GM11168 (cell line): ENCODE measurements at regions not wholly inside any gene's neighbourhood (a gene's known extent, or its start where the extent isn't known, plus 50 kb on each side); places are given as distances from the start of the nearest gene placed in this dataset.

Source experiments
- in situ Hi-C: fragments of 300-500 bp; cut with MboI; formaldehyde crosslinking; loops from one replicate; pipeline ENCODE4 v1.12.0; 2022; ENCODE audit warnings: low sequenced_read_pairs; ENCODE audit not compliant: unreplicated experiment

DNA sequence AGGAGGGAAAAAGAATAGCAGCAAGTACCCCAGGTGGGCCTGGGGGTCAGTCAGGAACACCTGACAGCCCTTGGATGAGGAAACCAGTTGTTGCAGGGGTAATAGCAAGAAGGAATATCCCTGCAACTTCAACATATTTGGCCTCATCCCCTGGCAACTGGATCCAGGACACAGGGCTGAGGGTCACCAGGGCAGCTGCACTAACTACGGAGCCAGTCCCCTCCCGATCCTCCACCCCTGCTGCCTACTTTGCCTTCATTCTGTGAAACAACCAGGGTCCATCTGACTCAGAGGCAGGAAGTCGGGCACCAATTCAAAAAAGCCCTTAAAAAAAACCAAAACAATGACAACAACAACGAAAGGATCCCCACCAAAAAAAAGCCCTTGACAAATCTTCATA is 52.9 kb downstream of the FRMPD3 start:
- in situ Hi-C loops = no loop called here

DNA sequence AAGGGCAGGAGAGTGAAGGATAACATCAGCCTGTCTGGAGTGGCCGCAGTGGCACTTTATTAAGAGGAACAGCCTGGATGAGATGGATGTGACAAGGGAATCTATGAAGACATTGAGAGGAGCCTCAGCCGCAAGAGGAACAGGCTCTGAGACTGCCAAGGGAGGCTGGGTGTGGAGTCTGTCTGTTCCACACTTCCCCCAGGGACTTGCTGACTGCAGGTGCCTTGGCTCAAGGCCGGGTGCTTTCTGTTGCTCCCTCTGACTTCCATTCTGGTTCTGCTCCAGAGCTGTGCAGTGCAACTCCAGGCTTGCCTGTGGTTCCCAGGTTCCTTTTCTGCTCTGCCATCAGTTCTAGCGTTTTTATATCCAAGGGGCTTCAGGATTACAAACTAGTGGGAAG is 54.6 kb downstream of the FRMPD3 start:
- in situ Hi-C loops = no loop called here

DNA sequence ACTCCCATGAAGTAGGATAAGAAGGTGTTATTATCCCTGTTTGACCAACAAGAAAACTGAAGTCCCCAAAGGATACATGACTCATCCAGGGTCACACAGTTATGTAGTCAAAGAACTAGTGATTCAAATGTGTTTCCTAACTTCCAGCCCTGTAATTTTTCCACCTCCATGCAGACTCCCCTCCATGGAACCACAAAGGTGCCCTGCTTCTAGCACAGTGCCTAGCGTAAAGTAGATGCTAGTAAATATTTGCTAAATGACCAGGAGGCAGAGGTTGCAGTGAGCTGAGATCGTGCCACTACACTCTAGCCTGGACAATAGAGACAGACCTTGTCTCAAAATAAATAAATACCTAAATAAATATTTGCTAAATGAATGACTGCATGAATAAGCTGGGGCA is 55.8 kb downstream of the FRMPD3 start:
- in situ Hi-C loops = no loop called here

DNA sequence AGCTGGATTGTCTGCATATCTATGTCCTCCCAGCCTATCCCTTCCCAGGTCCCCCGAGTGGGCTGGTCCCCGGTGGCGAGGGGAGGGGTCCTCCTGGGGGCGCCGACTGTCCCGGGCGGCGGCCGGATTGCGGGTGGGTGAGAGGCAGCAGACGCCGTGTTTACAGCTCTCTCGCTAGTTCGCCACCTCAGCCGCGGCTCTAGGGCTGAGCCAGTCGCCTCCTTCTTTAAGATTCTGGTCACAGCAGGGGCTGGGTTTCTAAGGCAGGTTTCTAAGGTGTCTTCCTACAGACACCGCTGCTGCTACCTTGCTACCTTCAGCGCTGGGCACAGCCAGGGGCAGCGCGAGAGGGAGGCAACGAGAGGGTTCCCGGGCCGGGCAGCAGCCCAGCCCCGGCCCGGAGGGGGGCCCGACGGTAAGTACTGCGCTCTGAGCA is 57.2 kb downstream of the FRMPD3 start:
- in situ Hi-C loops = no loop called here

DNA sequence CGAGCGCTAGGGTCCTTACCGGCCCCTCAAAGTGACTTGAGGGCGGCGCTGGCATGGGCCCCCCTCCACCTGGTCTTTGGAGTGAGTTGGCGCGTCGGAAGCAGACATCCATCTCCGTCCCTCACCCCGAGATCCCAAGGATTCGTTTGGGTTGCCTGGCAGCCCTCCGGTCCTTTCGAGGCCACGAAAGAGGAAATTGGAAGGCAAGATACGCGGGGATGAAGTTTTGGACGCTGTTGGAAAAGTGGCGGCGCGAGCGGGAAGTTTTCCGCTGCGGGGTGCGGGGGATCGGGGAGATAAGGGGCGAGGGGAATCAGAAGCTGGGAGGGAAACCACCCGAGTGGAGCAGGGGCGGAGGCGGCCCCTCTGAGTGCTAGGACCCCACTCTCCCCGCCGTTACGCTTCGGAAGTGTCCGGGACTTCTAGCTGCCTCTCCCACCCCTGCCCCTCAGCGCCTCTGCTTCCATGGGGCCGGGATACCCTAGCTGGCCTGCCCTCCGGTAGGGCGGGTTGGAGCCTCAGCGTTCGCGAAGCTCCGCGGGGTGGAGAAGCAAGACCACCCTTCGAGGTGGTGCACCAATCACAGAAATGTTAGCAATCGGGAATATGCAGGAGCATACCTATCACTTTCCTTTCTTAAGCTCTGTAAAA is 57.8 kb downstream of the FRMPD3 start:
- in situ Hi-C loops = no loop called here

DNA sequence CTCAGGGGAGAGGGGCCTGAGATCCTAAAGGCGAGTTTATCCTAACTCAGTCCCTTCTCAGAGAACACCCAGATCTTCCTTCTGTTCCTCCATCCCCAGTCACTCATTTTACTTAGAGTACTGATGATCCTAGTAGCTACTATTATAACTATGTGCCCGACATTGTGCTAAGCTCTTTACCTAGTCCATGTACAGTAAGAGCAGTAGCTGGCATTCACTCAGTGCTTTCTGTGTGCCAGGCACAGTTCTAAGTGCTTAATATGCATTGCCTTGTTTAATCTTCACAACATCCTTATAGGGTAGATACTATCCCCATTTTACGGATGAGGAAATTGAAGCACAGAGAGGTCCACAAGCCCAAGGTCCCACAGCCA is 58.3 kb downstream of the FRMPD3 start:
- in situ Hi-C loops = no loop called here

DNA sequence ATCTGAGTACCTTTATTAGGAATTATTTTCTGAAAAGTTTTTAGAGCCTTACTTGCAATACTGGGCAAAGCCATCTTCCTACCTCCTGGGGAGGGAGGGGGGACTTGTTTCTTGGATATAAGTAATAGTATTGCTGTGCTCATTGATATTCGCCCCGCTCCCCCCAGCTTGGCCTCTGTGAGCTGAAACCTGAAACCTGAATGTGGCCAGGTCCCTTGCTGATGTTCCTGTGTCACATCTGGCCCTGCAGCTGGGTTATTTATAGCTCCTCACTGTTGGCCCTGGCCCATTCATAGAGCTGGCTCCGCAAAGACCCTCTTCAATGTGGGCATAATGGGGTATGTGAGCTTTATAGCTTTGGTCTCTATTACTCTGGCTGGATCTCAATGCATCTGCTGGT is 59.5 kb downstream of the FRMPD3 start:
- in situ Hi-C loops = no loop called here

DNA sequence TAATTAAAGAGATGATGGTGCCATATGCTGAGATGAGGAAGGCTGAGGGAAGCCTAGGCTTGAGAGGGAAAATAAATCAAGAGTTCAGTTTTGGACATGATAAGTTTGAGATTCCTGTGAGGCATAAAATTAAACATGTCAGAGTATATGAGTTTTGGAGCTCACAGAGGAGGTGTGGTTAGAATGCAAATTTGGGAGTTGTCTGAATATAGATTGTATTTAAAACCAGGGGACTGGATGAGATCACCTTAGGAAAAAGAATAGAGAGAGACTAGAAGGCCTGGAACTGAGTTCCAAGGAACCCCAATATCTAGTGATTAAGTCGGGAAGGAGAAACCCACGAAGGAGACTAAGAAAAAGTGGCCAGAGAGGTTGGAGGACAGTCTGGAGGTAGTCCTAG is 65.5 kb downstream of the FRMPD3 start:
- in situ Hi-C loops = no loop called here

DNA sequence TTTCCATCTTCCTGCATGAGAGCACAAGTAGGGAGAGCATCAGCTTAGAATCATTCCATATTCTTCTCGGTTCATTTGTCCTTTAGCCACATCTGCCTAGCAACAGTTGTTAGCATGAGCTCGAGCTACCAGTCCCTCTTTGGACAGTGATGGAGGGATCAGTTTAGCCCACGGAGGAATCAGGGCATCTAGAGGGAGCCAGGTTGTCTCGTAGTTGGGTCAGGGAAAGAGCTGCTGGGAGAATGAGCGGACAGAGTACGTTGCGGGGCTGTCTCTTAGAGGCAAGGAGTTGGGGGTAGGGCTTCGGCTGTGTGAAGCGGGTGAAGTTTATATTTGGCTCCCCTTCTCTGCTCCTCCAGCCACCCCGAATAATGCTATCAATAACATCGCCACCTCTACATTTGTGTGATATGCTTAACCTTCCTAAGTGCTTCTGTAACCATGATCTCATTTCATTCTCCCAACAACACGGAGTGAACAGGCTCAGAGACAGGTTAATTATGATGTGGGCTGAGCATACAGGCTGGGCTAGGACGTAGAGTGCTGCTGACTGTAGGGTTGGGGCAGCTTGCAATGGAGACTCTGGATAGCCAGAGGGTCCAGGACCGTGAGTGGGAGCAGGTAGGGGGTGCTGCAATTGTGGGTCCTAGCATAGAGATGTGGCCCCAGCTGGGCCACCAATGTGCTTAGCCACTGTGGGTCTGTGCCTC is 72.6 kb downstream of the FRMPD3 start:
- in situ Hi-C loops = no loop called here

DNA sequence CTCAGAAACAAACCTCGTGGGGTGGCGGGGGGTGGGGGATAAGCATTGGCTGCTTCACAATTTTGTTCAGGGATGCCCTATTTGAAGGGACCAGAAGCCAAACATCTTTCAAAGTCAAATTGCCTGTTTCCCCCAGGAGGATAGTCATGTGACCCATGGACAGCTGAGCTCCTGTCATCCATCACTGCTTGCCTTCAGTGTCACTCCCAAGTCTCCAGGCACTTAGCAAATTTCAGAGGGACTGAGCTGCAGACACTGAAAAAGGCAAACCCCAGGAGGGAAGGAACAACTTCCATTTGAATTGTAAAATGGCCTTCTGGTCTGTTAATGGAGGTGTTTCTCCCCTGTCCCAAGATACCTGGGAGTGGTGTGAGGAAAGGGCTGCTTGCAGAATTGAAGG is 73.4 kb downstream of the FRMPD3 start:
- in situ Hi-C loops = no loop called here

DNA sequence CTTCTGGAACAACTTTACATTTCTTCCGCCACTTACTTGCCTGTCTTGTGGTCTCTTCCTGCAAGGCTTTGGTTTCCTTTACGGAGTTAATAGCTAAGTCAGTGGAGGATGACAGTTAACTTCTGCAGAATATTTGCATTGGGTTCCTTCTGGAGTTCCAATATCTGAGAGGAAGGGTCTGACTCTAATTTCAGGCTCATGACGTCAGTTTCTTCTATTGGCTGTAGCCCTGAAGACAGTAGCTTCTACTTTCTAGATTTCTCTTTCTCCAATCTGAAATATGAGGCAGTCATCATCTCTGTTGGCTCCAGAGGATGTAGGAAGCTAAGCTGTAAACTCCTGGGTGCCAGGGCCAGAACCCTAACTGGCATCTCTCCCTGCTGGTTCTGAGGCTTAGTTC is 76.7 kb downstream of the FRMPD3 start:
- in situ Hi-C loops = loop anchor here (25.0 kb wide), 1 partner anchor 261 kb away; the partner anchor contains the start of genes NCBP2L and TSC22D3

DNA sequence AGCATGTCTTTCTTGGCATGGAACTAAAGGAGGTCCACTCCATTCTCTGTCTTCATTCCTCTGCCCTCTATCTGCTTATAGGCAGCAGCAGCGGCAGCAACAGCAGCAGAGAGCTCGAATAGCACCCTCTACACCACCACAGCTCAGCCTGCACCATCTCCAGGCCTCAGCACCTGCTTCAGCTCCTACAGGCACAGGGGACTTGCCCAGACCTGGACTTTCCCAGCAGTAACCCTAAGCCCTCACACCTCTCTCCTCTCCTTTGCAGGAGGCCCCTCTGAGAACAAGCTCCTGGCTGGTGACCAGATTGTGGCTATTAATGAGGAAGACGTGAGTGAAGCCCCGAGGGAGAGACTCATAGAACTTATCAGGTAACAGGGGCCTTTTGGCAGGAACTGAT is 80.7 kb downstream of the FRMPD3 start:
- in situ Hi-C loops = loop anchor here (25.0 kb wide), 1 partner anchor 257 kb away; the partner anchor contains the start of genes NCBP2L and TSC22D3

DNA sequence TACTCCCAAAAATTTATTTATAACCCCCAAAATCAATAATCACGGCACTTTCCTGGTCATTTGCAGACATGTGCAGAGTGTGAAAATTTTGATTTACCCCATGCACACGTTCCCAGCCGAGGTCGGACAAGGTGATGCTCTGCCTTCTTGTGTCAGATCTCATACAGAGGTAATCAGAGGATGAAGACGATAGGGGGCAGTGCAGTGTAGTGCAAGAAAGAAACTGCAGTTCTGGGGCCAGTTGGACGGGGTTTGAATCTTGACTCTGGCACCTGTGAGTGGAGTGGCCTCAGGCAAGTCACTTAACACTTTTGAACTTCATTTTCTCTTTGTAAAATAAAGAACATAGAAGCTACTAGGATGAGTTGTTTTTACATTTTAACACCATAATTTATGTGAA is 88.4 kb downstream of the FRMPD3 start:
- in situ Hi-C loops = loop anchor here (25.0 kb wide), 1 partner anchor 249 kb away; the partner anchor contains the start of genes NCBP2L and TSC22D3

DNA sequence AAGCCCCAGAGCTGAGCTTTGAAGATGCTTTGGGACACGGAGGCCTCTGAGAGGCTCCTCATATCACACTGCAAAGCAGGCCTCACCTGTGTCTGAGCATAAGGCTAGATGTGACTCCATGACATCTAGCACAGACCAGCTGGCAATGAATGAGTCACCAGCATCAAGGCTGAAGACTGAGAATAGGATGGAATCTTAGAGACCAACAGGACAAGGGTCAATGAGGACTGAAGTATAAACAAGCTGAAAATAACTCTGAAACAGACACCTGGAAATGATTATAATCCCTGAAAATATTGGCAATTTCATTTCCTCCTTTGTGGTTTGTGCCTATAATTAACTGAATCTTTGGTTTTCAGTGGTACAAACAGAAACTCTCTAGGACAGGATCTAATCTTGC is 87.1 kb upstream of the PRPS1 start:
- in situ Hi-C loops = loop anchor here (25.0 kb wide), 1 partner anchor 246 kb away; the partner anchor contains the start of genes NCBP2L and TSC22D3

DNA sequence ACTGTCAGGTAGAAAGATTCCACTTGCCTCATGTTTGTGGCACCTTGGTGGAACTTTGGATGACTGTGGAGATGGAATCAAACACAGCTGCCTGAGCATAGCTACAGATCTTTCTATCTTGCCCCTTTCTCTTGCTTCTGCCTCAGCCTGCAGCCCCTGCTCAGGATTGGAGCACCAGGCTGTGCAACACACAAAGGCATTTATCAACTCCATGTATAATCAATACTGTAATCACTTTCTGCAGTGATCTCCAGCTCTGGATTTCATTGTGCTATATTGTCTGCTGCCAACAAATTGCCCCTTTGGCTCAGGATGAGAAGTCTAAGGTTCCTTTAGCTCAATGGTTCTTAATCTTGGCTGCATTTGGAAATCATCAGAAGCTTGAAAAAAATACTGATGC is 86.3 kb upstream of the PRPS1 start:
- in situ Hi-C loops = loop anchor here (25.0 kb wide), 1 partner anchor 245 kb away; the partner anchor contains the start of genes NCBP2L and TSC22D3

DNA sequence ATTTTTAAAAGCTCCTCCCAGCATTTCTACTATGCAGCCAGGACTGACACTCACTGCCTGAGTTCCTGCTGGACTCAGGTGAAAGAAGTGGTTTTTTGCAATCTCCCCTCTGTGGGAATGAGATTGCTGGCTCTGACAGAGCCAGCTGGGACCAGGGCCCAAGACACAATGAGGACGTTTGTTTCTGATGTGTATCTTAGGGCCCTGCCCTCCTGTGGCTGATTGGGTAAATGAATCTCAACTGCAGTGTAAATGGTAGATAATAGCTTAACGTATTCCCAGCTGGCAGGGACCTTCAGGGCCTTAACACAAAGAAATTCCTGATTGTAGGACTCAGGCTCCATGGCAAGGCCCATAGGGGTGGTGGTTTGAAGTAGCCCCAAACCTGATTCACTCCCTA is 85.8 kb upstream of the PRPS1 start:
- in situ Hi-C loops = loop anchor here (25.0 kb wide), 1 partner anchor 245 kb away; the partner anchor contains the start of genes NCBP2L and TSC22D3

DNA sequence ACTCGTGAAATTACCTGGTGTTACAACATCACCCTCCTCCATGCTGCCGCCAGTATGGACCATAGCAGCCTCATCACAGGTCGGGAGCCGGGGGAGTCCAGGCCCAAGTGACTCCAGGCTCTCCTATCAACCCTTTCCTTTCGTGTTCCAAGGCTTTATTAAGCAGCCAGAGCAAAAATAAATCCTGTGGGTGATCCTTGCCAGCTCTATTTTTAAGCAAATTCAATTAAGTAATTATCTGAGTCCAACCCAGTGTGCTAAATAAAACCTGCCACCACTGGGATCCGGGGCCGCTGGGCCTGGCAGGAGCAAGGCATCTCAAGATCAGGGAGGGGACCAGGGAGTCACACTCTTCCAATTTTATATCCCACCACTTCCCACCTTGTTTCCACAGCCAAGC is 80.7 kb upstream of the PRPS1 start:
- in situ Hi-C loops = loop anchor here (25.0 kb wide), 1 partner anchor 240 kb away; the partner anchor contains the start of genes NCBP2L and TSC22D3

DNA sequence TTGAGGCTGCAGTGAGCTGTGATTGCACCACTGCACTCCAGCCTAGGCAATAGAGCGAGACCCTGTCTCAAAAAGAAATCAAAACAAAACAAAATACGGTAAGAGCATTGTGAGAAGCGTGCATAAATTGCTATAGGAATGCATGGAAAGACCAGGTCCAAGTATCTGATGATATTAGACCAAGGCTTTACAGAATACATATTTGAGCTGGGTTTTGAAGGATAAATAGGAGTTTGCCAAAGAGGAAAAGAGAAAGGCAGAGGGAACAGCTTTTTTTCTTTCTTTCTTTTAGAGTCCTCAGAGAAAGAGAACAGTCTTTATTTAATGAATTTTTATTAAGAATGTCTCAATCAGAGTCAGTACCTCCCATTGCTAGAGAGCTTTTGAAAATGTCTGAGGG is 79.5 kb upstream of the PRPS1 start:
- in situ Hi-C loops = loop anchor here (25.0 kb wide), 1 partner anchor 239 kb away; the partner anchor contains the start of genes NCBP2L and TSC22D3

DNA sequence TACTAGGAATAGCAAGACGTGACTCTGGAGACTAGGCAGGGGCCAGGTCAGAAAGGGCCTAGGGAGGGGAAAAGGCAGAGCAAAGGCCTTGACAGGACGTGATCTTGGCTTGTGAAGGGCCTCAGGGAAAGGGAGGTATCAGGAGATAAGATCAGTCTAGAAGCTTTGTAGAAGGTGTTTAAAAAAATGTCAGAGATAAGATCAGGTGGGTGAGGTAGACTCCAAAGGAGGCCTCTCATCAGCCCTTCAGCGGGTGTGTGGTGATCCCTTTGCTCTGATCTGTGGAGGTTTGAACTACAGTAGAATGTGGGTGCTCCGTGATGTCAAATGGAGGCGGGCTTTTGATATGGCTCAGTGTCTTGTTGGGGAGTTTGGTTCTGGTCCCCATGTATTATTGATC is 78.8 kb upstream of the PRPS1 start:
- in situ Hi-C loops = loop anchor here (25.0 kb wide), 1 partner anchor 238 kb away; the partner anchor contains the start of genes NCBP2L and TSC22D3

DNA sequence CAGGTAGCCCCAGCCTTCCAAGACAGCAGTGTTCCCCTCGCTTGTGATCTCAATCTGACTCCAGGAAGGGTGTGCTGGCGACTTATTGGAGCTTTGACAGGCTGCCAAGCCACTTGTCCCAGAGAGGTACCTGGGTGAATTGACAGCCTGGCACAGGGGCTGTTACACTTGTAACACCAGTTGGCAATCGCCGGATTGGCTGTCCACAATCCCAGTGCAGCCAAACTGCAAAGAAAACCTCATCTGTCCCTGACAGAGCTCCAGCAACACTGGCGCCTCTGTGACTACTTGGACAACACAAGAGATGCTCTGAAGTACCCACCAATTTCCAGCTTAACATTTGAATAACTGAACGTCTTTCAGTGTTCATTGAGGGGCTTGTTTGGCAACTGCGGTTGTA is 76.8 kb upstream of the PRPS1 start:
- in situ Hi-C loops = no loop called here

DNA sequence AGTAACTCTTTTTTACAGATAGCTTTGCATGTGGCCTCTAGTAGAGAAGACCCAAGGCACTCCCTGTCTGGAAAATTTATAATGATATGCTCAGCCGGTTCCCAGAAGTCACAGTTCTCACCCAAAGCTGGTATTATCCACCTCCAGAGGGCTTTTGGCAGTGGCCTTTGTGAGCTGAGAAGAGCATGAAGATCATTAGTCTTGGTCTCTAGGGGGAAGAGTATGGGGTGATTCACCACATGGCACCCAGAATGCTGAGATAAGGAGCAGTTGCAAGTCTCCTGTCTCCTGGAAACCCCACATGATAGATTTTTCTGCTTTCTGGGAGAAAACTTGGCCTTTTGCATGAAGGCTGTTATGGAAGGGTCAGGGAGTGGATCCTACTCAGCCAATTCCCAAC is 75.4 kb upstream of the PRPS1 start:
- in situ Hi-C loops = no loop called here
